ENCODE measurements at regions not wholly inside any gene's neighbourhood (a gene's known extent, or its start where the extent isn't known, plus 50 kb on each side); places are given as distances from the start of the nearest gene placed in this dataset.

- H3K4me2 ChIP-seq (ENCODE audit: control insufficient read depth, insufficient read depth): no peak overlapping the region
- no peaks in the 10 kb centered on the region for H3K4me1 ChIP-seq (ENCODE audit: control insufficient read depth, insufficient read depth, low read length)
- in situ Hi-C loops (cut with MboI) (no loop called here), intact Hi-C loops (cut with micrococcal nuclease; ENCODE audit: unreplicated experiment) (loop anchor here (5.0 kb wide), 1 partner anchor 87 kb away; no protein-coding TSS in a partner anchor)
- 57% methylated on average over 4 of the region's 4 CpGs for WGBS (ENCODE audit: insufficient coverage, insufficient replicate concordance, low lambda C conversion rate, missing lambda C conversion rate)
- SMC1A ChIA-PET (ENCODE audit: uncharacterized antibody, unreplicated experiment): no interaction called here
- no TSS peak for BruUV-seq (replicated peaks)
- no peak overlapping the region for H3K9ac ChIP-seq (ENCODE audit: control insufficient read depth, insufficient read depth, low read length)
- H3K4me3 ChIP-seq: no peak overlapping the region
- H3K79me2 ChIP-seq (ENCODE audit: control insufficient read depth, insufficient read depth, low read length): no peaks in the 10 kb centered on the region
- no peak for DNase-seq (ENCODE audit: low read depth, low spot score)
- H2AFZ ChIP-seq (ENCODE audit: control insufficient read depth, low read depth, low read length): no peak overlapping the region
- no peak overlapping the region for H3K27ac ChIP-seq (ENCODE audit: control insufficient read depth, insufficient read depth)
- no peaks in the 10 kb centered on the region; the same call in 2 of the 3 replicates for H3K9me3 ChIP-seq (replicated peaks; ENCODE audit: control insufficient read depth, insufficient read depth, low read length)
- FAIRE-seq: no peak
- no peaks in the 10 kb centered on the region for H3K27me3 ChIP-seq (replicated peaks in 1 of 2; ENCODE audit: control insufficient read depth in 2 of 2, insufficient read depth in 2 of 2, low read length in 1 of 2)
- POLR2A ChIA-PET: no interaction called here
- H3K36me3 ChIP-seq (ENCODE audit: control insufficient read depth in 2 of 2, insufficient read depth in 2 of 2, low read length in 1 of 2): no peaks in the 10 kb centered on the region
- no peak for ATAC-seq
- RAD21 ChIA-PET (ENCODE audit: unreplicated experiment): no interaction called here
- CTCF ChIA-PET: no interaction called here
- no peaks in the 10 kb centered on the region for H4K20me1 ChIP-seq (ENCODE audit: control insufficient read depth, insufficient read depth)
- no peak for TF ChIP-seq STAT3 (IDR thresholded peaks at IDR 0.05; ENCODE audit: low read depth, low read length)
- TF ChIP-seq IKZF1 (conservative IDR thresholded peaks at IDR 0.05): no peak
- no peak for TF ChIP-seq BACH1 (IDR thresholded peaks at IDR 0.05; ENCODE audit: borderline replicate concordance)
- no peak for TF ChIP-seq KLF5 (IDR thresholded peaks at IDR 0.05; ENCODE audit: partially characterized antibody)
- no peak for TF ChIP-seq MXI1 (IDR thresholded peaks at IDR 0.05; ENCODE audit: low read depth, low read length)
- no peak for TF ChIP-seq BCL11A (IDR thresholded peaks at IDR 0.05; ENCODE audit: low read depth, low read length)
Observed at GRCh38 chr11:37533830-37534229, 935.8 kb upstream of the RAG2 start.

GRCh38 chr11:37533087-37533486, 935.1 kb upstream of the RAG2 start:
- no peak for ATAC-seq
- in situ Hi-C loops (cut with MboI): no loop called here
- TF ChIP-seq ZBTB33 (IDR thresholded peaks at IDR 0.05) (no peak), SIX5 (IDR thresholded peaks at IDR 0.05; ENCODE audit: low read depth, low read length, severe bottlenecking) (no peak), ELK1 (IDR thresholded peaks at IDR 0.05; ENCODE audit: low read depth, low read length) (no peak), IRF5 (IDR thresholded peaks at IDR 0.05; ENCODE audit: borderline replicate concordance) (no peak), FOS (IDR thresholded peaks at IDR 0.05; ENCODE audit: borderline replicate concordance, extremely low read depth, insufficient read length) (no peak), RAD21 (IDR thresholded peaks at IDR 0.05; ENCODE audit: insufficient read depth, low read depth, low read length) (no peak)

More at GRCh38 chr11:37533087-37533486, 935.1 kb upstream of the RAG2 start:
- no peaks in the 10 kb centered on the region for H3K36me3 ChIP-seq (ENCODE audit: control insufficient read depth in 2 of 2, insufficient read depth in 2 of 2, low read length in 1 of 2)
- no peak overlapping the region for H2AFZ ChIP-seq (ENCODE audit: control insufficient read depth, low read depth, low read length)
- ChIA-PET POLR2A (no interaction called here), RAD21 (ENCODE audit: unreplicated experiment) (no interaction called here), SMC1A (ENCODE audit: uncharacterized antibody, unreplicated experiment) (no interaction called here), CTCF (no interaction called here)
- no peaks in the 10 kb centered on the region for H4K20me1 ChIP-seq (ENCODE audit: control insufficient read depth, insufficient read depth)
- H3K9me3 ChIP-seq (replicated peaks; ENCODE audit: control insufficient read depth, insufficient read depth, low read length): no peaks in the 10 kb centered on the region; the same call in 2 of the 3 replicates
- no peaks in the 10 kb centered on the region for H3K27me3 ChIP-seq (replicated peaks in 1 of 2; ENCODE audit: control insufficient read depth in 2 of 2, insufficient read depth in 2 of 2, low read length in 1 of 2)
- intact Hi-C loops (cut with micrococcal nuclease; ENCODE audit: unreplicated experiment): loop anchor here (5.0 kb wide), 1 partner anchor 86 kb away; no protein-coding TSS in a partner anchor
- 59% methylated on average over 2 of the region's 2 CpGs for WGBS (ENCODE audit: insufficient coverage, insufficient replicate concordance, low lambda C conversion rate, missing lambda C conversion rate)
- no peak for DNase-seq (ENCODE audit: low read depth, low spot score)
- H3K27ac ChIP-seq (ENCODE audit: control insufficient read depth, insufficient read depth): no peak overlapping the region
- H3K79me2 ChIP-seq (ENCODE audit: control insufficient read depth, insufficient read depth, low read length): no peaks in the 10 kb centered on the region
- FAIRE-seq: no peak
- no peak overlapping the region for H3K4me2 ChIP-seq (ENCODE audit: control insufficient read depth, insufficient read depth)
- H3K9ac ChIP-seq (ENCODE audit: control insufficient read depth, insufficient read depth, low read length): no peak overlapping the region
- no peak overlapping the region for H3K4me3 ChIP-seq
- BruUV-seq (replicated peaks): no TSS peak
- H3K4me1 ChIP-seq (ENCODE audit: control insufficient read depth, insufficient read depth, low read length): no peaks in the 10 kb centered on the region

Measured in GM12878 (cell line).